Activated T-helper 17 cell treated with anti-CD3 and anti-CD28 coated beads, Interleukin-2, amount 50 U/mL, for 72 hours (primary cell): ENCODE measurements at regions not wholly inside any gene's neighbourhood (a gene's known extent, or its start where the extent isn't known, plus 50 kb on each side); places are given as distances from the start of the nearest gene placed in this dataset.

Experiments used
- ATAC-seq: fragments of 150-1000 bp; cut with Tn5 transposase; replicated peaks from 2 replicates; pipeline ENCODE4 v1.10.0; 2021; ENCODE audit warnings: mild to moderate bottlenecking, moderate library complexity
- H3K27ac Mint-ChIP-seq: one replicate; pipeline ENCODE4 v1.8.0; 2022; ENCODE audit warnings: mixed read lengths
- H3K27me3 Mint-ChIP-seq: one replicate; pipeline ENCODE4 v1.8.0; 2022; ENCODE audit warnings: mixed read lengths
- H3K36me3 Mint-ChIP-seq: one replicate; pipeline ENCODE4 v1.8.0; 2022; ENCODE audit warnings: low read depth, mild to moderate bottlenecking, mixed read lengths
- H3K4me1 Mint-ChIP-seq: one replicate; pipeline ENCODE4 v1.8.0; 2022; ENCODE audit warnings: mixed read lengths
- H3K4me3 Mint-ChIP-seq: one replicate; pipeline ENCODE4 v1.8.0; 2022; ENCODE audit warnings: mild to moderate bottlenecking, mixed read lengths
- H3K9me3 Mint-ChIP-seq: one replicate; pipeline ENCODE4 v1.8.0; 2022; ENCODE audit warnings: mixed read lengths

DNA sequence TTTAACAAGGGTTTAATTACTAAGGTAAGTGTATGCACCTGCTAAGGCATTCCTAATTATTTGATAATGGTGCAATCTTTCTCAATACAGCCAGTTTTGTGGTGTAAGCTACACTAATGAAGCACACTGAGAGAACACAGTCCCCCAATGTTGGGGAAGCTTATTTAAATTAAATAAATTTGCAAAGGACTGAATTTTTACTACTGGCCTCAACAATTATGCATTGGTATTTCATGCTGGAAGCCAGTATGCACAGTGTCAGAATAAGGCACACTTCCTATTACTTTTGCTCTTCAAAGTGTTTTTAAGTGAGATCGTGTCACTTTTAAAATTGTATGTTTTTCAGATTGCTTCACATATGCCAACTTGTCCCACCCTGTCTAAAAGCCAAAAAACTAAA, 103.2 kb upstream of the ZNF521 start:
- peaks cover 16% of the 10 kb centered on the region for H3K9me3 Mint-ChIP-seq
- peaks cover under 1% of the 10 kb centered on the region for H3K27me3 Mint-ChIP-seq
- H3K4me1 Mint-ChIP-seq = no peaks in the 10 kb centered on the region
- H3K4me3 Mint-ChIP-seq = no peak overlapping the region
- H3K36me3 Mint-ChIP-seq = no peaks in the 10 kb centered on the region
- no peak overlapping the region for H3K27ac Mint-ChIP-seq
- ATAC-seq = no peak

DNA sequence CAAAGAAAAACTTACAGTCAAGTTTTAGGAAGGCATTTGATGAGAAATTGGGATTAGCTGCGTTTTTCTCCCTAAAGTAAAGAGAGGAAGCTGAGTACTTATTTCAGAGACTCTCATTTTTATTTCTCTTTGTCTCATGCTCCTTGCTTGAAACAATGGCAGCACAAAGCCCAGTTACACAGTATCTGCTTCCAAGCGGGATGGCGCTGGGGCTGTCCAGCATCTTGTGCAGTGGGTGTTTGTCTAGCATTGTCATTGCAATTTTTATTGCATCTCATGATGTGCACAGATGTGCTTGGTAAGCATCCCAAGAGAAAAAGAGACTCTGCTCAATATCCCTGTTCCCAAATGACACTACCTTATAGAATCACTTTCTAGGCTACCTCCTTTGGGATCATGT, 102.8 kb upstream of the ZNF521 start:
- Mint-ChIP-seq H3K4me1 (no peaks in the 10 kb centered on the region), H3K9me3 (peaks cover 16% of the 10 kb centered on the region), H3K27me3 (no peaks in the 10 kb centered on the region), H3K4me3 (no peak overlapping the region), H3K27ac (no peak overlapping the region), H3K36me3 (no peaks in the 10 kb centered on the region)
- ATAC-seq = no peak

DNA sequence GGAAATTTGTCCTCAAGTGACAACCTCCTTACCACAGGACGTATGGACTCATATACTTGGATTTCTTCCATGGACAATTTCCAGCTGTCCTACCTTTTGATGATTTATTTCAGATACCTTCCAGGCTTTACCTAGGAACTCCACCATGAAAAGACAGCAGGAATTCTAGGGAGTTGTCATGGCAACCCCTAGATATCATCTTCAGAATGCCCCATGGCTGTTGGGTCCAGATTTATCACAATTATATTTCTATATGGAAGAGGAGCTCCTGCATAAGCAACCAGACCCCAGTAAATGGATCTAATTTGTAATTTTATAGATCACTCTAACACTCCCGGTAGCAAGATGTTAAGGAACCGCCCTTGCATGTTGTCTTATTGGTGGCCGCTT, 102.3 kb upstream of the ZNF521 start:
- H3K9me3 Mint-ChIP-seq = peaks cover 17% of the 10 kb centered on the region
- H3K4me3 Mint-ChIP-seq = no peak overlapping the region
- no peaks in the 10 kb centered on the region for H3K36me3 Mint-ChIP-seq
- ATAC-seq = no peak
- H3K27ac Mint-ChIP-seq = no peak overlapping the region
- H3K4me1 Mint-ChIP-seq = no peaks in the 10 kb centered on the region
- H3K27me3 Mint-ChIP-seq = no peaks in the 10 kb centered on the region

DNA sequence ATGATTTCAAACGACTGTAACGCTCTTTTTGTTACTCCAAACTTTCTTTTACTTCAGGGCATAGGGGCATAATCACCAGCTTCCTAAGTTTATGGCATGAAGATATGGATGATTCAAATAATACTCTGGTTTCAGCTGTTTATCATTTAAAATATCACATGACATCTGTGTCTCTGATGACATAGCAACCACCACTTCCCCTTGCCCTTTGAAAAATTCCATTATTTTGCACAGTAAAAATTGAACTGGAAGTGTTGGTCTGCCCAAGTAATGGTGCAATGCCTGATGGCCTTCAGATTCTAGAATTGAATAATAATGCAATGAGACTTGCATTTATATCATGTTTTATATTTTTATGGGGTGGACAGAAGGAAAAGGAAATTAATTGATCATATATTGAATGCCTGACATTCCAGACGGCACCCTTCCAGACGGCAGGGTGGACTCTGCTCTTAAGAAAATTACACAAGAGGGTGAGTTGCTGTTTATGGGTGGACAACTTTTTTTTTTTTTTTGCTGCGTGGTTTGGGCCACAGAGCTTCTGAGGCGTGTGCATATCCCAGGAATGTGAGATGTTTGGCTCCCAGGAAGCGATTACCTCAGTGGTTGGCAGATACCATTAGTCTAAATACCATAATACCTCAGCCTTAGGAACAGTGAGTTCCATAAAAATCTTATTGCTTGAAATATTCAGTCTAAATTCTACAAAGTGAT, 101.7 kb upstream of the ZNF521 start:
- H3K9me3 Mint-ChIP-seq = peaks cover 20% of the 10 kb centered on the region
- no peaks in the 10 kb centered on the region for H3K4me1 Mint-ChIP-seq
- ATAC-seq = no peak
- H3K4me3 Mint-ChIP-seq = no peak overlapping the region
- H3K27me3 Mint-ChIP-seq = no peaks in the 10 kb centered on the region
- no peak overlapping the region for H3K27ac Mint-ChIP-seq
- H3K36me3 Mint-ChIP-seq = no peaks in the 10 kb centered on the region

DNA sequence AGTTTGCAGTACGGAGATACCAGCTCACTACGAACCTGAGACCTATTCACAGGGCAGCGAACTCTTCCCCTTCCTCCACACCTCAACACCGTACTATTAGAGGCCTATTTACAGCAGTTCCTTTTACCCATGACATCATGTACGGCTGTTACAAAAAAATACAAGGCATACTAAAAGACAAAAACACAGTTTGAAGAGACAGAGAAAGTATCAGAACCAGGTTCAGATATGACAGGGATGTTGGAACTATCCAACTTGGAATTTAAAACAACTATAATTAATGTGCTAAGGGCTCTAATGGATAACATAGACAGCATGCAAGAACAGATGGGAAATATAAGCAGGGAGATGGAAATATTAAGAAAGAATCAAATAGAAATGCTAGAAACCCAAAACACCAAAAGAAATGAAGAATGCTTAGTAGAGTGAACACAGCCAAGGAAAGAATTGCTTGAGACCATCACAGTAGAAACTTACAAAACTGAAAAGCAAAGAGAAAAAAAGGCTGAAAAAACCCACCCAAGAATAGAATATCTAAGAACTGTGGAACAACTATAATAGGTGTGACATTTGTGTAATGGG, 99.2 kb upstream of the ZNF521 start:
- Mint-ChIP-seq H3K9me3 (peaks cover 12% of the 10 kb centered on the region), H3K27me3 (no peaks in the 10 kb centered on the region)

DNA sequence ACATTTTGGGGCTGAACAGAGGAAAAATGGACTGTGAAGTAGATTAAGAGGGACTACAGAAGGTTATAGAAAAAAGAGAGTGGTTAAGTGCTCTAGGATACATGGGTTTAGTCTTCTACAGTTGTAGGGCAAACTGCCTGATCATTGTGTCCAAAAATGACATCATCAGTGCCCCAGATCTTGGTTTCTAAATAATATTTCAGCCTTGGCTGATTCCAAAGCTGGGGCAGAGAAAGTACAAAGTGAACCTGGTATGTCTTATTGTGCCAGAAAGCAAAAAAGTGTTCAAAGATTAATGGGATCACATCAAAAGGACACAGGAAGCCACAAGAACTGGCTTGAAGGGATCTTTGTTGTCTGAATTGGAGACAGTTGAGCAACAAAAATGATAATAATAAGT, 97.1 kb upstream of the ZNF521 start:
- Mint-ChIP-seq H3K27me3 (no peaks in the 10 kb centered on the region), H3K27ac (no peak overlapping the region)

More for the DNA sequence above, 99.2 kb upstream of the ZNF521 start:
- H3K36me3 Mint-ChIP-seq = no peaks in the 10 kb centered on the region
- no peak overlapping the region for H3K4me3 Mint-ChIP-seq
- no peak for ATAC-seq
- H3K27ac Mint-ChIP-seq = no peak overlapping the region
- no peaks in the 10 kb centered on the region for H3K4me1 Mint-ChIP-seq

DNA sequence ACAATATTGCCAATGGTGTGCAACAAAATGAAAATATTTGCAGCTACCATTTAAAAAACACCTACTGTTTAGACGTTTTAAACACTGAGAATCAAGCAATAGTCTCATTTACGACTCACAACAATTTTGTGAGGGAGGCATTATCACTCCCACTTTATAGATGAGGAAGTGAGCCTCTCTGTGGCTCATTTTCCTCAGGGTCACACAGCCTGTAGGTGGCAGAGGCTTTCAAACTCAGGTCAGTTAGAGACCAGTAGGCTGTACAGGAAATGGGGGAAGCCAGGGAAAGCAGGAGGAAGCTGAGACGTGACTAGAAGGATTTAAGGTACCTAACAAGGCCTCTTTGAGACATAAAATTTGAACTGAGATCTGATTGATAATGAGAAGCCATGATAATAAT, 95.0 kb upstream of the ZNF521 start:
- Mint-ChIP-seq H3K27ac (no peak overlapping the region), H3K4me1 (no peaks in the 10 kb centered on the region), H3K36me3 (no peaks in the 10 kb centered on the region), H3K9me3 (peaks cover 12% of the 10 kb centered on the region), H3K4me3 (no peak overlapping the region), H3K27me3 (peaks cover under 1% of the 10 kb centered on the region)
- no peak for ATAC-seq

More for the DNA sequence above, 97.1 kb upstream of the ZNF521 start:
- Mint-ChIP-seq H3K36me3 (no peaks in the 10 kb centered on the region), H3K4me1 (no peaks in the 10 kb centered on the region), H3K9me3 (peaks cover 12% of the 10 kb centered on the region), H3K4me3 (no peak overlapping the region)
- ATAC-seq = no peak

DNA sequence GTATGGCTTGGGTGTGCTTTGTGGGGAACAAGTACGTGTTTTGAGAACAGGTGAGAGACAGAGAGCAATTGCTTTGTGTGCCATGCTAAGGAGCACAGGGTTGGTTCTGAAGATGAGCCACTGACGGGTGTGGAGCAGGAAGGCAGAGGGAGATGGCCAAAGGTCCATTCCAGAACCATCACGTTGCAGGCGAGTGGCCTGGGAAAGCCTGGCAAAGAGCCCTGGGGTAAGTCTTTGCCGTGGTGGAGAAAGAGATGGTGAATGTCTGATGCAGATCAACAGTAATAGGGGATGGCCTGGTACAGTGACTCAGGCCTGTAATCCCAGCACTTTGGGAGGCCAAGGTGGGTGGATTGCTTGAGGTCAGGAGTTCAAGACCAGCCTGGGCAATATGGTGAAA, 93.5 kb upstream of the ZNF521 start:
- Mint-ChIP-seq H3K36me3 (no peaks in the 10 kb centered on the region), H3K4me3 (no peak overlapping the region), H3K4me1 (no peaks in the 10 kb centered on the region), H3K9me3 (peaks cover 4% of the 10 kb centered on the region), H3K27ac (no peak overlapping the region), H3K27me3 (peaks cover 3% of the 10 kb centered on the region)
- ATAC-seq = no peak

DNA sequence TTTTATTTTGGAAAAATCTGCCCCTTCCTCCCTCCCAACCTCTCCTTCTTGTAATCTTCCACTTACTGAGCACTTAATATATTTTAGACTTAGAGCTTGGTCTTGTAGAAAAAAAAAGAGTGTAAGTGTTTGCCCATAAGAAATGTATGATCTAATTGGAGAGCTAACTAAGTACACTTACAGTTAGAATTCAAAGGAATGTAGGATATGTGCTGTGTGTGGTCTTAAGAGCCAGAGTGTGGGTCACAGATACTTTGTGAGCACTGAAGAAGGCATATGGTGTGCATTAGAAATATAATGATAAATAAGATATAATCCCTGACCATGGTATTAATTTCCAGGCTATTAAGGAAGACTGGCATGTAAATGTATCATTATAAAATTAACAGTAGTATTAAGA, 91.8 kb upstream of the ZNF521 start:
- H3K4me1 Mint-ChIP-seq = no peaks in the 10 kb centered on the region

DNA sequence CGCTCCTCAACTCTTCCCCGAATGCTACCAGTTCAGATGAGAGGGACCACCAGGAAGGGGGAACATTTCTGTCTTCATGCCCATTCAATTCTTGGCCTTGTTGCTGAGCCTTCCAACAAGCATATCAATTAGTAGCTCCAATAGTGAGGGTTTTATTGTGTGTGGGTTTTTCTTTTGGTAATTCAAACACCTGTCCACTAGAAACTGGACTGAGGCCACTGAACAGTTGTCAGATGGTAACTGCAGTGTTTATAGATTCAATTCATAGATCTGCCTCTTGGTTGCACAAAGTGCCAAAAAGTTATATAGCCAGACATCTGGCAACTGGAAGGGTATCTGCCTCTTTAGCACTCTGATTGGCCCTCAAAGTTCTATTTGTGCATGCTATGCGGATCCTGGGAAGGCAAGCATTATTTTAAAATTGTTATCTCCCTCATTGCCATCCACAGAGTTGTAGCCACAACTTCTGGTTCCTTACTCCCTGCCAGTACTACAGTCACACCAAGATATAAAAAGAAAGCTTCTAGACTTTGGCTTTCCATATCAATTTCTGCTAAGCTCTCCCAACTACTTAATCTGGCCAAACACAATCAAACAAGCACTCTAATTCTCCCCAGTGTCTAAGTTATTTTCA, 83.3 kb upstream of the ZNF521 start:
- Mint-ChIP-seq H3K36me3 (no peaks in the 10 kb centered on the region), H3K9me3 (peaks cover 6% of the 10 kb centered on the region), H3K27me3 (no peaks in the 10 kb centered on the region), H3K4me1 (no peaks in the 10 kb centered on the region), H3K4me3 (no peak overlapping the region), H3K27ac (no peak overlapping the region)
- no peak for ATAC-seq

More for the DNA sequence above, 91.8 kb upstream of the ZNF521 start:
- peaks cover 3% of the 10 kb centered on the region for H3K27me3 Mint-ChIP-seq
- no peak overlapping the region for H3K4me3 Mint-ChIP-seq
- H3K36me3 Mint-ChIP-seq = no peaks in the 10 kb centered on the region
- H3K9me3 Mint-ChIP-seq = no peaks in the 10 kb centered on the region
- ATAC-seq = no peak
- H3K27ac Mint-ChIP-seq = no peak overlapping the region

DNA sequence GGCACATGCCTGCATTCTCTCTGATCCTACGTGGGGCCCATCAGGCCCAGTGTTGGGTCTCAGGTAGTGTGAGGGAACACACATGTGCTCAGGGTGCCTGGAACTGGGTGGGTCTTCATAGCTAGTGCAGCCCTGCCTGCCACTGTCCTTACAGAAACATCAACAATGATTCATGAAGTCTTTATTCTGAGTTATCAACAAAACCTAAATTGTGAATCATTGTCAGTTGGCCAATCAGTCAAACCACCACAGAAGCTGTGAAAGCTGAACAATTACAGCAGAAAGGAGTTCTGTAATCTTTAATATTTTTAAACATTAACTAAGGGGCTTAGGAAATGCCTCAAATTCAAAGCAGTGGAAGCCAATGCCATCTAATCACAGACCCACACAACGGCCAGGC, 82.8 kb upstream of the ZNF521 start:
- Mint-ChIP-seq H3K4me1 (no peaks in the 10 kb centered on the region), H3K27ac (no peak overlapping the region), H3K36me3 (no peaks in the 10 kb centered on the region), H3K9me3 (peaks cover 6% of the 10 kb centered on the region), H3K4me3 (no peak overlapping the region), H3K27me3 (no peaks in the 10 kb centered on the region)
- no peak for ATAC-seq

DNA sequence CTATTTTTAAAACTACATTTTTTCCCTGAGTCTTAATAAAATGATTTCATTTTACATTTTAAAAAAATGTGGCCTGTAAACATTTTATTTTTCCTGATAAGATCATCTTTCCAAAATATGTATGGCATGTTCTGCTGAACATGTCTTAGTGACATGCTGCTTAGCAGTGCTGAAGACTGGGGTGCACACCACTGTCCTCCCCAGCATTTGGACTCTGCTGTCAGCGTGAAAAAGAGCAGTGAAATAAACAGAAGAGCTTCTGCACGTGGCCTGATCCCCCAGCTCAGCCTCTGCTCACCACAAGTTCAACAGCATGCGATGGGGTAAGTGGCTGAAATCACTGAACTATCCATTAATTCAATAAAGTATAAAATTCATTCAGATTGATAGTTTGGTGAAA, 81.6 kb upstream of the ZNF521 start:
- H3K27ac Mint-ChIP-seq = no peak overlapping the region
- no peaks in the 10 kb centered on the region for H3K4me1 Mint-ChIP-seq
- H3K36me3 Mint-ChIP-seq = no peaks in the 10 kb centered on the region
- peaks cover 6% of the 10 kb centered on the region for H3K9me3 Mint-ChIP-seq
- ATAC-seq = no peak
- H3K4me3 Mint-ChIP-seq = no peak overlapping the region
- no peaks in the 10 kb centered on the region for H3K27me3 Mint-ChIP-seq

DNA sequence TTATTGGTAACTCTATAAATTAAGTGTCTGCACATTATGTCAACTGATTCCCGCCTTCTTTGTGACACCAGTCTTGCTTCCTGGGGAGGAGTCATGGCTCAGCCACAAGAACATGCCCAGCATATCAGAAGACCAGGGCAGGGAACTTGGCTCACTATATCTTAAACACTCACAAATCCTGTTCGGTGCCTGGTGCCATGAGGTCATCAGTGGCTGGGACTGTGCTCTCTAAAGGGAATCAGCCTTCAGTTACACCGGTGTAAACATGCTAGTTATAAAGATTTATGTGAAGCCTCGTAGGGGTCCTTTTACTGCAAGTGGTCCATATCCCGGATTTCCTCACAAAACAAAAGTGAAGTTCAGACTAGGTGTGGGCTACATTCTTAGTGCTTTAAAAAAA, 73.1 kb upstream of the ZNF521 start:
- Mint-ChIP-seq H3K27ac (no peak overlapping the region), H3K36me3 (no peaks in the 10 kb centered on the region), H3K9me3 (peaks cover 4% of the 10 kb centered on the region), H3K4me3 (no peak overlapping the region), H3K4me1 (no peaks in the 10 kb centered on the region), H3K27me3 (peaks cover 6% of the 10 kb centered on the region)
- ATAC-seq = no peak

DNA sequence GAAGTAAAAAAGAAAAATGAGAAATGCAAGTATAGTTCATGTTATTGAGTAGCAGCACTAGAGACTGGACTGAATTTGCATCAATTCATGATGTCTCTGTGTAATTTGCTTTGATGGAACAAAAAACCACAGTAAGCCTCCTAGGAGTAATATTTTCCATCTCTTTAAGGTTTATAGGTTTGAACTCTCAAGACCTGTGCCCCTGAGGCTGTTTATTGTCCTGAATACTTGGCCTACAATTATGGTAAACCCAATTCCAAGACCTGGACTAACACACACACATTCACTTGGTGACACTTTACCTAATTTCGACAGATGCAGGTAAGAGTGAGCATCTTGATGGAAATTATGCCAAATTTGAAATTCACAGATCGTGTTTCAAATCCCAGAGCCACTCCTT, 71.8 kb upstream of the ZNF521 start:
- Mint-ChIP-seq H3K27me3 (peaks cover 6% of the 10 kb centered on the region), H3K36me3 (no peaks in the 10 kb centered on the region), H3K4me1 (no peaks in the 10 kb centered on the region), H3K4me3 (no peak overlapping the region), H3K9me3 (peaks cover 4% of the 10 kb centered on the region), H3K27ac (no peak overlapping the region)
- ATAC-seq = no peak

DNA sequence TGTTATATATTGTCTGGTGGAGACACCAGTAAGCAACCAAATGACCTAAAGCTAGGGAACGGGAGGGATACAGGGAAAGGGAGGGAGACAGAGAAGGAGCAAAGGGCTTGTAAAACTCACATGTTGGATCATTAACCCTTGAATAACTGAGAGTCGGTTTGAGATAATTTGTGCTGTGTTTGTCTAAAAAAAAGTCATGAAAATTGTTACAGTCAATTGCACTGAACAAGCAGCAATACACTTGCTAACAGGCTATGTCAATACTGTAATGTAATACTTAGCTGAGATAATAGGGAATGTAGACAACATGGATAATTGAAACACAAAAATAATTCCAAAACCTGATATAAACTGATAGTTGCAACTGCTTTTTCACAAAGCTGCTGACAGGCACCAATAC, 71.3 kb upstream of the ZNF521 start:
- no peak for ATAC-seq
- H3K27me3 Mint-ChIP-seq = peaks cover 5% of the 10 kb centered on the region
- no peaks in the 10 kb centered on the region for H3K4me1 Mint-ChIP-seq
- peaks cover 4% of the 10 kb centered on the region for H3K9me3 Mint-ChIP-seq
- H3K27ac Mint-ChIP-seq = no peak overlapping the region
- no peaks in the 10 kb centered on the region for H3K36me3 Mint-ChIP-seq
- H3K4me3 Mint-ChIP-seq = no peak overlapping the region
